Natural killer cell (primary cell): ENCODE measurements at regions not wholly inside any gene's neighbourhood (a gene's known extent, or its start where the extent isn't known, plus 50 kb on each side); places are given as distances from the start of the nearest gene placed in this dataset.

Source experiments
- ATAC-seq, 3 donors: fragments of 150-1000 bp in 2 of 3; fragments of 200-7000 bp in 1 of 3; cut with Tn5 transposase; 1 replicate in 1 of 3; 2 replicates in 2 of 3; pipeline ENCODE4 v1.10.0; 2021; ENCODE audit warnings: mild to moderate bottlenecking in 2 of 3, moderate library complexity in 2 of 3
- DNase-seq, 2 donors: peaks; one replicate each; pipeline versions ENCODE4 v3.0.0 to v3.0.0-alpha.2; 2013 to 2021; ENCODE audit warnings: mixed read lengths in 1 of 2
- H3K27ac ChIP-seq: one replicate; pipeline ENCODE4 v1.5.1; 2013; ENCODE audit warnings: mild to moderate bottlenecking, low read length
- H3K27me3 ChIP-seq: one replicate; pipeline ENCODE4 v1.6.1; 2013; ENCODE audit warnings: low read length; ENCODE audit not compliant: control insufficient read depth, insufficient read depth
- H3K36me3 ChIP-seq: one replicate; pipeline ENCODE4 v1.6.1; 2013; ENCODE audit warnings: low read length; ENCODE audit not compliant: control insufficient read depth, insufficient read depth
- H3K4me1 ChIP-seq: one replicate; pipeline ENCODE4 v1.6.1; 2013; ENCODE audit warnings: low read length; ENCODE audit not compliant: control insufficient read depth, insufficient read depth
- H3K4me3 ChIP-seq: one replicate; pipeline ENCODE4 v1.5.1; 2013; ENCODE audit warnings: low read length
- H3K9me3 ChIP-seq: one replicate; pipeline ENCODE4 v1.6.1; 2013; ENCODE audit warnings: low read length; ENCODE audit not compliant: control insufficient read depth, insufficient read depth
- H3K27ac Mint-ChIP-seq, 2 donors: one replicate each; pipeline ENCODE4 v1.8.0; 2022; ENCODE audit warnings: mild to moderate bottlenecking in 2 of 2, mixed read lengths in 2 of 2, moderate library complexity in 1 of 2
- H3K27me3 Mint-ChIP-seq, 2 donors: one replicate each; pipeline ENCODE4 v1.8.0; 2022; ENCODE audit warnings: low read depth in 2 of 2, mixed read lengths in 2 of 2
- H3K36me3 Mint-ChIP-seq: one replicate; pipeline ENCODE4 v1.8.0; 2022; ENCODE audit warnings: mixed read lengths
- H3K4me1 Mint-ChIP-seq, 2 donors: one replicate each; pipeline ENCODE4 v1.8.0; 2022; ENCODE audit warnings: mixed read lengths in 2 of 2
- H3K4me3 Mint-ChIP-seq: one replicate; pipeline ENCODE4 v1.8.0; 2022; ENCODE audit warnings: mild to moderate bottlenecking, moderate library complexity, mixed read lengths
- H3K9me3 Mint-ChIP-seq, 2 donors: one replicate each; pipeline ENCODE4 v1.8.0; 2022; ENCODE audit warnings: mixed read lengths in 2 of 2
- CTCF ChIP-seq: fragments of 200-600 bp; IDR thresholded peaks from one replicate; pipeline ENCODE4 v1.8.0; 2022; ENCODE audit warnings: antibody characterized with exemption
- WGBS: methylation state at CpG from one replicate; pipeline ENCODE4 v1.1.7; 2013; ENCODE audit warnings: missing lambda C conversion rate; ENCODE audit not compliant: insufficient coverage; 5-methylcytosine and 5-hydroxymethylcytosine counted together
- intact Hi-C: fragments of 100-400 bp; cut with micrococcal nuclease; formaldehyde crosslinking; loops from one replicate; pipeline ENCODE4 v1.14.2; 2022

GRCh38 chr4:107213880-107214279, 177.8 kb upstream of the DKK2 start:
- no peaks in the 10 kb centered on the region for H3K4me1 ChIP-seq
- DNase-seq (no peak), ATAC-seq (no peak)
- Mint-ChIP-seq H3K36me3 (no peaks in the 10 kb centered on the region), H3K27me3 (no peaks in the 10 kb centered on the region), H3K9me3 (peaks cover 0 to 3% of the 10 kb centered on the region in 2 donors), H3K4me1 (no peaks in the 10 kb centered on the region), H3K4me3 (no peak overlapping the region), H3K27ac (no peak overlapping the region)
- H3K36me3 ChIP-seq: no peaks in the 10 kb centered on the region
- 100% methylated on average over 1 of the region's 2 CpGs for WGBS
- no peak for TF ChIP-seq CTCF
- no peaks in the 10 kb centered on the region for H3K9me3 ChIP-seq
- H3K4me3 ChIP-seq: no peak overlapping the region
- H3K27ac ChIP-seq: no peak overlapping the region
- intact Hi-C loops: no loop called here
- H3K27me3 ChIP-seq: no peaks in the 10 kb centered on the region

GRCh38 chr4:107213410-107213809, 177.3 kb upstream of the DKK2 start:
- 95% methylated on average over 3 of the region's 3 CpGs for WGBS
- no peaks in the 10 kb centered on the region for H3K27me3 Mint-ChIP-seq
- H3K4me1 ChIP-seq: no peaks in the 10 kb centered on the region
- H3K9me3 ChIP-seq: no peaks in the 10 kb centered on the region
- no peaks in the 10 kb centered on the region for H3K36me3 Mint-ChIP-seq
- intact Hi-C loops: no loop called here
- DNase-seq (no peak), ATAC-seq (no peak)
- no peaks in the 10 kb centered on the region for H3K36me3 ChIP-seq
- H3K9me3 Mint-ChIP-seq: peaks cover 0 to 3% of the 10 kb centered on the region in 2 donors
- H3K4me3 Mint-ChIP-seq: no peak overlapping the region
- no peak overlapping the region for H3K27ac ChIP-seq
- H3K27ac Mint-ChIP-seq: no peak overlapping the region
- TF ChIP-seq CTCF: no peak
- no peaks in the 10 kb centered on the region for H3K4me1 Mint-ChIP-seq
- H3K27me3 ChIP-seq: no peaks in the 10 kb centered on the region
- no peak overlapping the region for H3K4me3 ChIP-seq

GRCh38 chr4:107212565-107212964, 176.5 kb upstream of the DKK2 start:
- Mint-ChIP-seq H3K4me3 (no peak overlapping the region), H3K4me1 (no peaks in the 10 kb centered on the region), H3K27me3 (no peaks in the 10 kb centered on the region), H3K36me3 (no peaks in the 10 kb centered on the region), H3K27ac (no peak overlapping the region), H3K9me3 (peaks cover 0 to 2% of the 10 kb centered on the region in 2 donors)
- Histone ChIP-seq H3K27ac (no peak overlapping the region), H3K27me3 (no peaks in the 10 kb centered on the region), H3K9me3 (no peaks in the 10 kb centered on the region), H3K4me1 (no peaks in the 10 kb centered on the region), H3K4me3 (no peak overlapping the region), H3K36me3 (no peaks in the 10 kb centered on the region)
- no peak for TF ChIP-seq CTCF
- intact Hi-C loops: no loop called here
- DNase-seq (no peak), ATAC-seq (no peak)
- WGBS: 93% methylated on average over 1 of the region's 2 CpGs

- 94% methylated on average over 13 of the region's 13 CpGs for WGBS
These were observed 174.5 kb upstream of the DKK2 start for GRCh38 chr4:107210450-107211239.

More at GRCh38 chr4:107210450-107211239, 174.5 kb upstream of the DKK2 start:
- no peaks in the 10 kb centered on the region for H3K27me3 Mint-ChIP-seq
- no peak overlapping the region for H3K4me3 ChIP-seq
- no peak overlapping the region for H3K4me3 Mint-ChIP-seq
- H3K4me1 Mint-ChIP-seq: no peaks in the 10 kb centered on the region
- no peaks in the 10 kb centered on the region for H3K36me3 Mint-ChIP-seq
- DNase-seq: no peak
- H3K27ac ChIP-seq: no peak overlapping the region
- H3K4me1 ChIP-seq: no peaks in the 10 kb centered on the region
- intact Hi-C loops: no loop called here
- no peaks in the 10 kb centered on the region for H3K9me3 ChIP-seq
- no peak overlapping the region for H3K27ac Mint-ChIP-seq
- TF ChIP-seq CTCF: no peak
- no peaks in the 10 kb centered on the region for H3K9me3 Mint-ChIP-seq
- no peak for ATAC-seq
- no peaks in the 10 kb centered on the region for H3K27me3 ChIP-seq
- no peaks in the 10 kb centered on the region for H3K36me3 ChIP-seq
